Thoracic aorta (tissue), 2 donors: ENCODE measurements at regions not wholly inside any gene's neighbourhood (a gene's known extent, or its start where the extent isn't known, plus 50 kb on each side); places are given as distances from the start of the nearest gene placed in this dataset.
"Not testable (repeated sequence)": the region's sequence is repeated elsewhere in the genome, so short reads cannot be mapped to it uniquely, and the experiment has no call there.

Source experiments
- ATAC-seq: fragments of 150-250 bp; one replicate; pipeline ENCODE4 v1.8.0; 2017; ENCODE audit warnings: low read depth; ENCODE audit not compliant: insufficient number of reproducible peaks, low FRiP score
- DNase-seq: peaks from one replicate; pipeline ENCODE4 v3.0.0-alpha.2; 2020; ENCODE audit warnings: low spot score
- H3K27ac ChIP-seq, 2 donors: fragments of 200-600 bp; sonication (generic); 1 replicate in 1 of 2; 2 replicates in 1 of 2; pipeline ENCODE4 v1.5.1; 2016; ENCODE audit warnings: mild to moderate bottlenecking in 2 of 2, moderate library complexity in 2 of 2
- H3K27me3 ChIP-seq: fragments of 200-600 bp; sonication (generic); replicated peaks from 2 replicates; pipeline ENCODE4 v1.6.0; 2016; ENCODE audit warnings: mild to moderate bottlenecking; ENCODE audit not compliant: insufficient read depth
- H3K36me3 ChIP-seq: fragments of 200-600 bp; sonication (generic); one replicate; pipeline ENCODE4 v1.5.1; 2016
- H3K4me1 ChIP-seq, 2 donors: fragments of 200-600 bp; sonication (generic); 1 replicate in 1 of 2; 2 replicates in 1 of 2; pipeline versions ENCODE4 v1.5.1 to v1.6.0; 2016; ENCODE audit warnings: low read depth in 2 of 2, mild to moderate bottlenecking in 1 of 2; ENCODE audit not compliant: control insufficient read depth in 1 of 2
- H3K4me3 ChIP-seq: fragments of 200-600 bp; sonication (generic); 2 replicates; pipeline ENCODE4 v1.5.1; 2016; ENCODE audit warnings: mild to moderate bottlenecking
- H3K9me3 ChIP-seq: fragments of 200-600 bp; sonication (generic); 2 replicates; pipeline ENCODE4 v1.5.1; 2016
- CTCF ChIP-seq: fragments of 200-600 bp; sonication (generic); IDR thresholded peaks from one replicate; pipeline ENCODE4 v1.5.1; 2019; ENCODE audit warnings: antibody characterized with exemption

GRCh38 chrX:3178329-3178728 lies 137.1 kb downstream of the ARSF start:
- ATAC-seq (no peak), DNase-seq (no peak)
- Histone ChIP-seq H3K36me3 (no peaks in the 10 kb centered on the region), H3K4me1 (peaks cover 0 to 5% of the 10 kb centered on the region in 2 donors), H3K4me3 (no peak overlapping the region), H3K27me3 (no peaks in the 10 kb centered on the region), H3K27ac (no peak overlapping the region), H3K9me3 (no peaks in the 10 kb centered on the region)
- no peak for TF ChIP-seq CTCF

- H3K36me3 ChIP-seq, result no peaks in the 10 kb centered on the region
- no peak overlapping the region for H3K4me3 ChIP-seq
- H3K27me3 ChIP-seq, result no peaks in the 10 kb centered on the region
- TF ChIP-seq CTCF, result no peak
- no peak for ATAC-seq
- no peaks in the 10 kb centered on the region for H3K9me3 ChIP-seq
- peaks cover 0 to 5% of the 10 kb centered on the region in 2 donors for H3K4me1 ChIP-seq
- H3K27ac ChIP-seq, result no peak overlapping the region
- DNase-seq, result no peak
Measured at GRCh38 chrX:3177851-3178250, 136.6 kb downstream of the ARSF start.

GRCh38 chrX:3176439-3176820 lies 135.2 kb downstream of the ARSF start:
- no peak for ATAC-seq
- Histone ChIP-seq H3K4me1 (peaks cover 0 to 5% of the 10 kb centered on the region in 2 donors), H3K9me3 (no peaks in the 10 kb centered on the region), H3K36me3 (no peaks in the 10 kb centered on the region), H3K27ac (peak overlapping the region in 1 of 2 donors; percentile 30), H3K27me3 (no peaks in the 10 kb centered on the region), H3K4me3 (peak overlapping the region; percentile 29)
- TF ChIP-seq CTCF, result no peak
- no peak for DNase-seq

DNA sequence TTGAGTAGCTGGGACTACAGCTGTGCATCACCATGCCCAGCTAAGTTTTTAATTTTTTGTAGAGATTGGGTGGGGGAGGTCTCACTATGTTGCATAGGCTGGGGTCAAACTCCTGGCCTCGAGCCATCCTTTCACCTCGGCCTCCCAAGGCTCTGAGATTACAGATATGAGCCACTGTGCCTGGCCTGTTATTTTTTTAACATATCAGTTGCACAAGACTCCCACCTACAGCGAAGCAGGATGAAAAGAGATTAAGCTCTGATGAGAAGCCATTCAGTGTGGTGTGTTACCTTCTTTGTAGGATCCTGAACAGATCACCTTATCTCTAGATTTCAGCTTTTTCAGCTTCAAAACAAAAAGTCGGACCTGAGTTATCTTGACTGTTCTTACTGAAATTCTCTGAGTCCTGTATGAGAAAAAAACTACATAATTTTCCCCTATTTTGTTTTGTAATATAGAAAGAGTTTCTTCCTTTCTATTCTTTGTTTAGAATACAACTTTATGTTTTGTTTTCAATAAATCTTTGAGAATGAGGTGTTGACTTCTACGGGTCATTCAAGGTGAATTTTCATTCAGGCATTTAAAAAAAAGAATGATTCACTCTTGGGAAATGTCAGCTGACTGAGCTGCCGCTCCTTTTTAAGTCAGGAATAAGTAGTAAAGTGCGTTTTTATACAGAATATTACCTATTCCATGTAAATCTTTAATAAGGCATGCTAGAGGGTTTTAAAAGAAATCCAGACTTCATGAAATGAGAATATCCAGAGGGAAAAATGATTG lies 134.6 kb downstream of the ARSF start:
- no peaks in the 10 kb centered on the region for H3K9me3 ChIP-seq
- no peaks in the 10 kb centered on the region for H3K27me3 ChIP-seq
- H3K27ac ChIP-seq, result peak overlapping the region in 1 of 2 donors; percentile 30
- peaks cover 0 to 5% of the 10 kb centered on the region in 2 donors for H3K4me1 ChIP-seq
- no peak for DNase-seq
- no peak for TF ChIP-seq CTCF
- H3K36me3 ChIP-seq, result no peaks in the 10 kb centered on the region
- ATAC-seq, result no peak
- H3K4me3 ChIP-seq, result peak overlapping the region; percentile 29

DNA sequence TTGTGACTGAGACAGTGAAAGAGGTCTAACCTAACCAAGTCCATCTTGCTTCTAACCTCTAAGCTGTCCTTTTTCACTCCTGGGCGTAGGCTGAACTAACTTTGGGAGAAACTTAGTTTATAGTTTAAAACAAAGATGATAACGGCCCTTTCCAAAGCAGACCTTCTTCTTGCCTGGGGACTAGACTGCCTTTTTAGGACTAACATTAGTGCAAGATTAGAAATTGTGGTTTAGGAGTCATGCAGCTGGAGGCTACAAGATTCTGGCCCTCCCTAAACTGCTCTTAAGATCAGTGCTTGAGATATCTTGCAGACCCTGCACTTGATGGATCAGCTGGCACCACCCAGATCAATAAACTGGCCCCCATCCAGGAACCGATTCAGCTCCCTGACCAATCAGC lies 130.9 kb downstream of the ARSF start:
- H3K27me3 ChIP-seq, ATAC-seq: not testable (repeated sequence)

DNA sequence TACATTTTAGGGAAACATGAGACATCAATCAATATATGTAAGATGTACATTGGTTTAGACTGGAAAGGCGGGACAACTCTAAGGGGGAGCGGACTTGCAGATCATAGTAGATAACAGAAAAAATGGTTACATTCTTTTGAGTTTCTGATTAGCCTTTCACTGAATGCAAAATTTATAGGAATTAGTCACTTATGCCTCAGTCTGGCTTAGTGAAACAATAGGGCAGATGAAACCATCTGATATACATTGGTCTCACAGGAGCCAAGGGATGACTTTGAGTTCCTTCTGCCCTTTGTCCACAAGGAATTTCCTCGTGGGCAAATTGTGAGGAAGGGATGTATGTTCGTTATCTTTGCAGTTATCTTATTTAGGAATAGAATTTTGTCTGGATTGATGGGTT lies 128.2 kb downstream of the ARSF start:
- no peaks in the 10 kb centered on the region for H3K27me3 ChIP-seq
- ATAC-seq (no peak), DNase-seq (no peak)
- no peak overlapping the region for H3K27ac ChIP-seq
- H3K36me3 ChIP-seq, result no peaks in the 10 kb centered on the region
- TF ChIP-seq CTCF, result no peak
- H3K4me1 ChIP-seq, result no peaks in the 10 kb centered on the region
- no peaks in the 10 kb centered on the region for H3K9me3 ChIP-seq
- no peak overlapping the region for H3K4me3 ChIP-seq

More for the DNA sequence above, 130.9 kb downstream of the ARSF start:
- not testable (repeated sequence) for H3K27ac ChIP-seq, H3K36me3 ChIP-seq, DNase-seq, H3K4me3 ChIP-seq, H3K4me1 ChIP-seq, H3K9me3 ChIP-seq
